DOHH2 (cell line): ENCODE measurements at regions not wholly inside any gene's neighbourhood (a gene's known extent, or its start where the extent isn't known, plus 50 kb on each side); places are given as distances from the start of the nearest gene placed in this dataset.
"Not testable (repeated sequence)": the region's sequence is repeated elsewhere in the genome, so short reads cannot be mapped to it uniquely, and the experiment has no call there.

ENCODE experiments used
- H3F3A ChIP-seq: fragments of 200-600 bp; sonication (generic), shearing (Covaris generic); 2 replicates; pipeline ENCODE4 v1.6.0; 2016; ENCODE audit warnings: antibody characterized with exemption, mild to moderate bottlenecking; ENCODE audit not compliant: control insufficient read depth, insufficient read depth
- H3K27ac ChIP-seq: fragments of 200-600 bp; sonication (generic); 2 replicates; pipeline ENCODE4 v1.5.1; 2014; ENCODE audit warnings: low read depth, mild to moderate bottlenecking, low read length, moderate library complexity
- H3K27me3 ChIP-seq: fragments of 200-600 bp; sonication (generic); 2 replicates; pipeline ENCODE4 v1.6.1; 2014; ENCODE audit warnings: mild to moderate bottlenecking, low read length, mixed read lengths; ENCODE audit not compliant: control insufficient read depth
- H3K36me3 ChIP-seq: fragments of 200-600 bp; sonication (generic); 2 replicates; pipeline ENCODE4 v1.6.1; 2014; ENCODE audit warnings: mild to moderate bottlenecking, low read length, moderate library complexity, mixed read lengths; ENCODE audit not compliant: control insufficient read depth
- H3K4me1 ChIP-seq: fragments of 200-600 bp; sonication (generic); 2 replicates; pipeline ENCODE4 v1.6.1; 2014; ENCODE audit warnings: mild to moderate bottlenecking, low read length, mixed read lengths; ENCODE audit not compliant: control insufficient read depth
- H3K4me2 ChIP-seq: fragments of 200-600 bp; sonication (generic); 2 replicates; pipeline ENCODE4 v1.6.0; 2014; ENCODE audit warnings: mild to moderate bottlenecking, low read length, moderate library complexity
- H3K4me3 ChIP-seq: fragments of 200-600 bp; sonication (generic); 2 replicates; pipeline ENCODE4 v1.5.1; 2014; ENCODE audit warnings: mild to moderate bottlenecking, low read length, mixed read lengths
- H3K79me2 ChIP-seq: fragments of 200-600 bp; sonication (generic); 2 replicates; pipeline ENCODE4 v1.6.1; 2014; ENCODE audit warnings: mild to moderate bottlenecking, low read length, mixed read lengths; ENCODE audit not compliant: control insufficient read depth
- H3K9me2 ChIP-seq: fragments of 200-600 bp; sonication (generic); replicated peaks from 2 replicates; pipeline ENCODE4 v1.6.1; 2014; ENCODE audit warnings: mild to moderate bottlenecking, low read length, mixed read lengths; ENCODE audit not compliant: control insufficient read depth
- H3K9me3 ChIP-seq: fragments of 200-600 bp; sonication (generic); 2 replicates; pipeline ENCODE4 v1.6.1; 2014; ENCODE audit warnings: antibody characterized with exemption, low read length, mixed read lengths; ENCODE audit not compliant: control insufficient read depth, insufficient read depth
- H4K20me1 ChIP-seq: fragments of 200-600 bp; sonication (generic); 2 replicates; pipeline ENCODE4 v1.6.0; 2014; ENCODE audit warnings: low read depth, mild to moderate bottlenecking, antibody characterized with exemption, low read length, moderate library complexity; ENCODE audit not compliant: control insufficient read depth, insufficient read depth
- CTCF ChIP-seq: fragments of 200-600 bp; sonication (generic); IDR thresholded peaks from one replicate; pipeline ENCODE4 v1.5.1; 2014; ENCODE audit warnings: antibody characterized with exemption, mild to moderate bottlenecking, low read depth, low read length; ENCODE audit not compliant: poor library complexity, severe bottlenecking
- EZH2phosphoT487 ChIP-seq: fragments of 200-600 bp; sonication (generic); IDR thresholded peaks from 2 replicates; pipeline ENCODE4 v1.6.1; 2017; ENCODE audit warnings: borderline replicate concordance, mild to moderate bottlenecking, antibody characterized with exemption, low read length, moderate library complexity, mixed read lengths

DNA sequence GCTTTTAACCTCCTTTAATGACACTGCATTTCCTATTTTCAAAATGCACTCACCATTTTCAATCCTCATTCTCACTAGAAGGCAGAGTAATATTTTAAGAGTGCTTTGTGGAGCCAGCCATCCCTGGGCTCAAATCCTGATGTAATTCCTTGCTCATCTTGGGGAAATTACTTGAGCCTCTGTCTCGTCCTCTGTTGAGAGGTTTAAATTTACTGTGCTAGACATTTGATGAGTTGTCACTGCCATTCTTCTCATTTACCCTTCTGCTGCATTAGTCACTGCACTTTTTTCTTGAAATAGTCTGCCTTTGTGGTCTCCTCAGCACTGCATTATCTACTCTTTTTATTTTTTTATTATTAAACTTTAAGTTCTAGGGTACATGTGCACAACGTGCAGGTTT lies 150.0 kb upstream of the HDDC2 start:
- no peaks in the 10 kb centered on the region for H3K27me3 ChIP-seq
- no peaks in the 10 kb centered on the region for H3K79me2 ChIP-seq
- H4K20me1 ChIP-seq = no peaks in the 10 kb centered on the region
- H3K9me3 ChIP-seq = peaks cover 22% of the 10 kb centered on the region
- H3F3A ChIP-seq = no peaks in the 10 kb centered on the region
- no peaks in the 10 kb centered on the region for H3K9me2 ChIP-seq
- H3K4me3 ChIP-seq = no peak overlapping the region
- TF ChIP-seq CTCF (no peak), EZH2phosphoT487 (no peak)
- no peak overlapping the region for H3K27ac ChIP-seq
- H3K36me3 ChIP-seq = no peaks in the 10 kb centered on the region
- no peaks in the 10 kb centered on the region for H3K4me1 ChIP-seq
- no peak overlapping the region for H3K4me2 ChIP-seq

GRCh38 chr6:125453516-125453915 lies 151.7 kb upstream of the HDDC2 start:
- no peaks in the 10 kb centered on the region for H3F3A ChIP-seq
- H3K9me3 ChIP-seq = peaks cover 22% of the 10 kb centered on the region
- H3K4me1 ChIP-seq = no peaks in the 10 kb centered on the region
- H4K20me1 ChIP-seq = no peaks in the 10 kb centered on the region
- H3K9me2 ChIP-seq = no peaks in the 10 kb centered on the region
- no peak overlapping the region for H3K4me3 ChIP-seq
- no peaks in the 10 kb centered on the region for H3K27me3 ChIP-seq
- H3K36me3 ChIP-seq = no peaks in the 10 kb centered on the region
- H3K27ac ChIP-seq = no peak overlapping the region
- TF ChIP-seq CTCF (no peak), EZH2phosphoT487 (no peak)
- H3K79me2 ChIP-seq = no peaks in the 10 kb centered on the region
- H3K4me2 ChIP-seq = no peak overlapping the region

- no peaks in the 10 kb centered on the region for H4K20me1 ChIP-seq
- no peaks in the 10 kb centered on the region for H3K9me2 ChIP-seq
- TF ChIP-seq EZH2phosphoT487 (no peak), CTCF (no peak)
- no peak overlapping the region for H3K4me2 ChIP-seq
- no peak overlapping the region for H3K27ac ChIP-seq
- H3K27me3 ChIP-seq = no peaks in the 10 kb centered on the region
- no peaks in the 10 kb centered on the region for H3K36me3 ChIP-seq
- no peaks in the 10 kb centered on the region for H3K79me2 ChIP-seq
- no peaks in the 10 kb centered on the region for H3K4me1 ChIP-seq
- H3K4me3 ChIP-seq = no peak overlapping the region
- peaks cover 22% of the 10 kb centered on the region for H3K9me3 ChIP-seq
- H3F3A ChIP-seq = no peaks in the 10 kb centered on the region
These were observed 152.6 kb upstream of the HDDC2 start for GRCh38 chr6:125454351-125454750.

DNA sequence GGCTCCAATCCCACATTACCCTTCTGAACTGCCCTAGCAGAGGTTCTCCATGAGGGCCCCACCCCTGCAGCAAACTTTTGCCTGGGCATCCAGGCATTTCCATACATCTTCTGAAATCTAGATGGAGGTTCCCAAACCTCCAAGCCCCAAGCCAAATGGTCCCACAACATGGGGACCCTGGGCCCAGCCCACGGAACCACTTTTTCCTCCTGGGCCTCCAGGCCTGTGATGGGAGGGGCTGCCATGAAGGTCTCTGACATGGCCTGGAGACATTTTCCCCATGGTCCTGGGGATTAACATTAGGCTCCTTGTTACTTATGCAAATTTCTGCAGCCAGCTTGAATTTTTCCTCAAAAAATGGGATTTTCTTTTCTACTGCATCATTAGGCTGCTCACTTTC lies 156.7 kb upstream of the HDDC2 start:
- not testable (repeated sequence) for H4K20me1 ChIP-seq, H3K9me2 ChIP-seq, H3K27me3 ChIP-seq, H3K27ac ChIP-seq, H3K79me2 ChIP-seq, H3K4me1 ChIP-seq, H3K4me3 ChIP-seq, H3K4me2 ChIP-seq, H3K36me3 ChIP-seq, H3F3A ChIP-seq
- peaks cover 12% of the 10 kb centered on the region for H3K9me3 ChIP-seq

- H3K9me3 ChIP-seq, H3K4me1 ChIP-seq, H3K4me3 ChIP-seq, H3F3A ChIP-seq, H3K27me3 ChIP-seq, H3K27ac ChIP-seq, H3K36me3 ChIP-seq, H3K4me2 ChIP-seq, H3K9me2 ChIP-seq, H3K79me2 ChIP-seq, H4K20me1 ChIP-seq: not testable (repeated sequence)
These were observed 163.6 kb upstream of the HDDC2 start for GRCh38 chr6:125465332-125465731.
